Neuron (in vitro differentiated cells): ENCODE measurements at regions not wholly inside any gene's neighbourhood (a gene's known extent, or its start where the extent isn't known, plus 50 kb on each side); places are given as distances from the start of the nearest gene placed in this dataset.

ENCODE experiments used
- H2AFZ ChIP-seq: one replicate; pipeline ENCODE4 v1.6.1; 2013; ENCODE audit warnings: low read depth, mild to moderate bottlenecking, inconsistent platforms, low read length, moderate library complexity
- H3K27me3 ChIP-seq: one replicate; pipeline ENCODE4 v1.6.1; 2013; ENCODE audit warnings: low read length; ENCODE audit not compliant: insufficient read depth
- H3K36me3 ChIP-seq: one replicate; pipeline ENCODE4 v1.6.1; 2013; ENCODE audit warnings: low read length; ENCODE audit not compliant: insufficient read depth
- H3K4me1 ChIP-seq: one replicate; pipeline ENCODE4 v1.6.1; 2013; ENCODE audit warnings: low read length; ENCODE audit not compliant: insufficient read depth
- H3K4me3 ChIP-seq: 2 replicates; pipeline ENCODE4 v1.5.1; 2013; ENCODE audit warnings: mild to moderate bottlenecking, low read length, moderate library complexity
- H3K9me3 ChIP-seq: one replicate; pipeline ENCODE4 v1.6.1; 2013; ENCODE audit warnings: low read length

GRCh38 chr4:35711127-35711526 lies 533.2 kb downstream of the ARAP2 start:
- Histone ChIP-seq H2AFZ (no peak overlapping the region), H3K36me3 (no peaks in the 10 kb centered on the region), H3K27me3 (no peaks in the 10 kb centered on the region), H3K4me3 (no peak overlapping the region), H3K4me1 (no peaks in the 10 kb centered on the region), H3K9me3 (peaks cover 6% of the 10 kb centered on the region)

GRCh38 chr4:35723973-35724372 lies 520.3 kb downstream of the ARAP2 start:
- Histone ChIP-seq H3K27me3 (no peaks in the 10 kb centered on the region), H2AFZ (no peak overlapping the region), H3K4me3 (no peak overlapping the region), H3K9me3 (no peaks in the 10 kb centered on the region), H3K4me1 (no peaks in the 10 kb centered on the region), H3K36me3 (no peaks in the 10 kb centered on the region)

- H3K4me1 ChIP-seq, result no peaks in the 10 kb centered on the region
Measured at GRCh38 chr4:35725131-35725530, 519.2 kb downstream of the ARAP2 start.

GRCh38 chr4:35730414-35730813 lies 513.9 kb downstream of the ARAP2 start:
- Histone ChIP-seq H3K27me3 (no peaks in the 10 kb centered on the region), H3K9me3 (no peaks in the 10 kb centered on the region), H3K4me3 (no peak overlapping the region), H3K4me1 (no peaks in the 10 kb centered on the region), H3K36me3 (no peaks in the 10 kb centered on the region), H2AFZ (no peak overlapping the region)

More at GRCh38 chr4:35725131-35725530, 519.2 kb downstream of the ARAP2 start:
- no peaks in the 10 kb centered on the region for H3K9me3 ChIP-seq
- no peaks in the 10 kb centered on the region for H3K27me3 ChIP-seq
- no peak overlapping the region for H3K4me3 ChIP-seq
- H3K36me3 ChIP-seq, result no peaks in the 10 kb centered on the region
- H2AFZ ChIP-seq, result no peak overlapping the region

GRCh38 chr4:35734381-35735098 lies 509.8 kb downstream of the ARAP2 start:
- Histone ChIP-seq H3K27me3 (no peaks in the 10 kb centered on the region), H3K4me3 (no peak overlapping the region), H3K4me1 (no peaks in the 10 kb centered on the region), H3K9me3 (no peaks in the 10 kb centered on the region), H2AFZ (no peak overlapping the region), H3K36me3 (no peaks in the 10 kb centered on the region)

- Histone ChIP-seq H3K27me3 (no peaks in the 10 kb centered on the region), H3K4me1 (no peaks in the 10 kb centered on the region), H2AFZ (no peak overlapping the region), H3K4me3 (no peak overlapping the region), H3K36me3 (no peaks in the 10 kb centered on the region), H3K9me3 (no peaks in the 10 kb centered on the region)
Measured at GRCh38 chr4:35739308-35739707, 505.0 kb downstream of the ARAP2 start.

GRCh38 chr4:35754047-35754446 lies 490.3 kb downstream of the ARAP2 start:
- Histone ChIP-seq H3K36me3 (no peaks in the 10 kb centered on the region), H3K27me3 (no peaks in the 10 kb centered on the region), H3K4me3 (no peak overlapping the region), H3K4me1 (no peaks in the 10 kb centered on the region), H2AFZ (no peak overlapping the region), H3K9me3 (no peaks in the 10 kb centered on the region)

GRCh38 chr4:35757836-35758235 lies 486.5 kb downstream of the ARAP2 start:
- Histone ChIP-seq H3K4me1 (no peaks in the 10 kb centered on the region), H3K4me3 (no peak overlapping the region), H3K9me3 (no peaks in the 10 kb centered on the region), H2AFZ (no peak overlapping the region), H3K36me3 (no peaks in the 10 kb centered on the region), H3K27me3 (no peaks in the 10 kb centered on the region)

GRCh38 chr4:35760807-35761206 lies 483.5 kb downstream of the ARAP2 start:
- H3K27me3 ChIP-seq, result no peaks in the 10 kb centered on the region
- H3K9me3 ChIP-seq, result no peaks in the 10 kb centered on the region
- H2AFZ ChIP-seq, result no peak overlapping the region

GRCh38 chr4:35771571-35771970 lies 472.7 kb downstream of the ARAP2 start:
- H3K36me3 ChIP-seq, result no peaks in the 10 kb centered on the region
- H3K9me3 ChIP-seq, result no peaks in the 10 kb centered on the region
- H3K27me3 ChIP-seq, result no peaks in the 10 kb centered on the region
- H3K4me3 ChIP-seq, result no peak overlapping the region
- H2AFZ ChIP-seq, result no peak overlapping the region
- no peaks in the 10 kb centered on the region for H3K4me1 ChIP-seq

More at GRCh38 chr4:35760807-35761206, 483.5 kb downstream of the ARAP2 start:
- Histone ChIP-seq H3K36me3 (no peaks in the 10 kb centered on the region), H3K4me3 (no peak overlapping the region), H3K4me1 (no peaks in the 10 kb centered on the region)

- Histone ChIP-seq H3K9me3 (no peaks in the 10 kb centered on the region), H2AFZ (no peak overlapping the region), H3K36me3 (no peaks in the 10 kb centered on the region), H3K4me3 (no peak overlapping the region), H3K4me1 (no peaks in the 10 kb centered on the region), H3K27me3 (no peaks in the 10 kb centered on the region)
Measured at GRCh38 chr4:35772291-35772690, 472.0 kb downstream of the ARAP2 start.

GRCh38 chr4:35789899-35790574 lies 454.3 kb downstream of the ARAP2 start:
- H3K9me3 ChIP-seq, result no peaks in the 10 kb centered on the region
- no peaks in the 10 kb centered on the region for H3K36me3 ChIP-seq
- no peak overlapping the region for H2AFZ ChIP-seq
- no peaks in the 10 kb centered on the region for H3K27me3 ChIP-seq
- H3K4me3 ChIP-seq, result no peak overlapping the region
- no peaks in the 10 kb centered on the region for H3K4me1 ChIP-seq

GRCh38 chr4:35793045-35793722 lies 451.1 kb downstream of the ARAP2 start:
- Histone ChIP-seq H3K4me3 (no peak overlapping the region), H2AFZ (no peak overlapping the region), H3K4me1 (no peaks in the 10 kb centered on the region), H3K9me3 (no peaks in the 10 kb centered on the region), H3K36me3 (no peaks in the 10 kb centered on the region), H3K27me3 (no peaks in the 10 kb centered on the region)
